GM12892 (cell line): ENCODE measurements at regions not wholly inside any gene's neighbourhood (a gene's known extent, or its start where the extent isn't known, plus 50 kb on each side); places are given as distances from the start of the nearest gene placed in this dataset.

Experiments
- POLR2AphosphoS5 ChIP-seq: IDR thresholded peaks from 2 replicates; pipeline ENCODE4 v1.6.1; 2011; ENCODE audit warnings: low read depth, low read length, control low read depth
- TAF1 ChIP-seq: IDR thresholded peaks from 2 replicates; pipeline ENCODE4 v1.6.1; 2011; ENCODE audit warnings: low read depth, mild to moderate bottlenecking, control low read depth, low read length, borderline replicate concordance

- TF ChIP-seq TAF1 (no peak), POLR2AphosphoS5 (no peak)
These were observed 115.5 kb upstream of the CD93 start for GRCh38 chr20:23201658-23202057.
